MM.1S (cell line): ENCODE measurements at regions not wholly inside any gene's neighbourhood (a gene's known extent, or its start where the extent isn't known, plus 50 kb on each side); places are given as distances from the start of the nearest gene placed in this dataset.

Experiments
- EZH2 ChIP-seq: fragments of 300-600 bp; sonication (generic); optimal IDR thresholded peaks from 2 replicates; pipeline ENCODE3; 2017; ENCODE audit warnings: low read depth, mild to moderate bottlenecking, antibody characterized with exemption, low read length, mixed read lengths
- EZH2phosphoT487 ChIP-seq: fragments of 300-600 bp; sonication (generic); IDR thresholded peaks from 2 replicates; pipeline ENCODE4 v1.6.1; 2018; ENCODE audit warnings: antibody characterized with exemption, low read length
- TF ChIP-seq, protein P1 (sequence below): fragments of 300-600 bp; sonication (generic); IDR thresholded peaks from 2 replicates; pipeline ENCODE4 v1.5.1; 2016; ENCODE audit warnings: antibody characterized with exemption, low read length, mixed read lengths

DNA sequence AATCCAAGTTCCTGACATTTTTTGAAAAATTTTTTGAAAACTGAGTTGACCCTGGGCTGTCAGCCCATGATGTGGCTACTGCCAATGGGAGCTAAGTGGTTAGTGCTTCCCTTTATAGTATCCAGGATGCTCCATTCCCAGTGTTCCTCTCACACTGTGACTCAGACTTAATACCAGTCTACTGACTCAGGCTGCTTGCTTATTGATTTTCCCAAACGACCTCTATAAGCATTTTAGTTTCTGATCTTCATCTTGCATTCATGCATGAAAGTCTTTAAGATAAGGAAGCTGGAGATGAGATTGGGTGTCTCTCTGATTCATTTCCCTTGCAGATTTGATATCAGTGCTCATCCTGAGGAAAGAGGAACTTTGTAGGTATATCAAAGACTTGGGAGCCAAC lies 560.0 kb downstream of the TBC1D32 start:
- TF ChIP-seq EZH2 (no peak), EZH2phosphoT487 (no peak)
- TF ChIP-seq, protein P1, sequence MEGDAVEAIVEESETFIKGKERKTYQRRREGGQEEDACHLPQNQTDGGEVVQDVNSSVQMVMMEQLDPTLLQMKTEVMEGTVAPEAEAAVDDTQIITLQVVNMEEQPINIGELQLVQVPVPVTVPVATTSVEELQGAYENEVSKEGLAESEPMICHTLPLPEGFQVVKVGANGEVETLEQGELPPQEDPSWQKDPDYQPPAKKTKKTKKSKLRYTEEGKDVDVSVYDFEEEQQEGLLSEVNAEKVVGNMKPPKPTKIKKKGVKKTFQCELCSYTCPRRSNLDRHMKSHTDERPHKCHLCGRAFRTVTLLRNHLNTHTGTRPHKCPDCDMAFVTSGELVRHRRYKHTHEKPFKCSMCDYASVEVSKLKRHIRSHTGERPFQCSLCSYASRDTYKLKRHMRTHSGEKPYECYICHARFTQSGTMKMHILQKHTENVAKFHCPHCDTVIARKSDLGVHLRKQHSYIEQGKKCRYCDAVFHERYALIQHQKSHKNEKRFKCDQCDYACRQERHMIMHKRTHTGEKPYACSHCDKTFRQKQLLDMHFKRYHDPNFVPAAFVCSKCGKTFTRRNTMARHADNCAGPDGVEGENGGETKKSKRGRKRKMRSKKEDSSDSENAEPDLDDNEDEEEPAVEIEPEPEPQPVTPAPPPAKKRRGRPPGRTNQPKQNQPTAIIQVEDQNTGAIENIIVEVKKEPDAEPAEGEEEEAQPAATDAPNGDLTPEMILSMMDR: no peak
